HEK293 (cell line): ENCODE measurements at regions not wholly inside any gene's neighbourhood (a gene's known extent, or its start where the extent isn't known, plus 50 kb on each side); places are given as distances from the start of the nearest gene placed in this dataset.

Source experiments
- CTCF ChIA-PET: fragments of 350-600 bp; formaldehyde crosslinking; extraction: SDS; loops from one replicate; lab custom pipeline; 2021; ENCODE audit warnings: antibody characterized with exemption; lab: Yijun Ruan, JAX
- POLR2A ChIA-PET: fragments of 300-600 bp; formaldehyde crosslinking; extraction: SDS; loops from one replicate; lab custom pipeline; 2020; ENCODE audit warnings: antibody characterized with exemption, inconsistent platforms; lab: Yijun Ruan, JAX
- H3K27ac ChIP-seq: fragments of 200-500 bp; sonication (Bioruptor generic); 2 replicates; pipeline ENCODE4 v1.5.1; 2014; ENCODE audit warnings: low read depth, low read length, control low read depth, inconsistent platforms; ENCODE audit errors: extremely low read depth
- H3K36me3 ChIP-seq, 2 experiments: fragments of 200-500 bp in 1 of 2; sonication (Bioruptor generic) in 1 of 2; 1 replicate in 1 of 2; 2 replicates in 1 of 2; pipeline ENCODE4 v1.5.1; 2014 to 2017; ENCODE audit warnings: inconsistent platforms in 2 of 2, low read length in 2 of 2; ENCODE audit not compliant: control insufficient read depth in 2 of 2, insufficient read depth in 1 of 2
- H3K4me1 ChIP-seq: fragments of 200-500 bp; sonication (Bioruptor generic); 2 replicates; pipeline ENCODE4 v1.5.1; 2014; ENCODE audit warnings: mild to moderate bottlenecking, low read length, inconsistent platforms; ENCODE audit not compliant: control insufficient read depth, insufficient read depth
- H3K4me3 ChIP-seq: 2 replicates; pipeline ENCODE4 v1.5.1; 2011; ENCODE audit warnings: low read depth, mild to moderate bottlenecking, control low read depth, low read length, moderate library complexity
- H3K9me3 ChIP-seq: fragments of 200-500 bp; sonication (Bioruptor generic); 2 replicates; pipeline ENCODE4 v1.5.1; 2014; ENCODE audit warnings: low read depth, low read length, inconsistent platforms; ENCODE audit not compliant: control insufficient read depth, insufficient read depth
- BCL11A ChIP-seq: fragments of 450-650 bp; formaldehyde crosslinking; IDR thresholded peaks from 2 replicates; pipeline ENCODE4 v1.5.1; 2016; ENCODE audit warnings: low read depth, missing biosample characterization, missing genetic modification characterization
- CTCF ChIP-seq: fragments of 450-650 bp; formaldehyde crosslinking; IDR thresholded peaks from 2 replicates; pipeline ENCODE4 v1.5.1; 2016; ENCODE audit warnings: missing biosample characterization, missing genetic modification characterization
- HOXA7 ChIP-seq: sonication (generic); formaldehyde crosslinking; IDR thresholded peaks from 2 replicates; pipeline ENCODE4 v1.8.1; 2022; ENCODE audit warnings: missing genetic modification reagents, borderline replicate concordance
- INSM2 ChIP-seq: fragments of 450-650 bp; formaldehyde crosslinking; IDR thresholded peaks from 2 replicates; pipeline ENCODE4 v1.5.1; 2016; ENCODE audit warnings: missing biosample characterization, missing genetic modification characterization
- KLF17 ChIP-seq: fragments of 450-650 bp; formaldehyde crosslinking; IDR thresholded peaks from 2 replicates; pipeline ENCODE4 v1.5.1; 2016; ENCODE audit warnings: missing biosample characterization, missing genetic modification characterization
- PRDM6 ChIP-seq: fragments of 450-650 bp; formaldehyde crosslinking; IDR thresholded peaks from 2 replicates; pipeline ENCODE4 v1.5.1; 2017; ENCODE audit warnings: missing biosample characterization, missing genetic modification characterization
- YY1 ChIP-seq: fragments of 450-650 bp; formaldehyde crosslinking; IDR thresholded peaks from 2 replicates; pipeline ENCODE4 v1.5.1; 2018; ENCODE audit warnings: missing biosample characterization, missing genetic modification characterization
- YY2 ChIP-seq: fragments of 450-650 bp; formaldehyde crosslinking; IDR thresholded peaks from 2 replicates; pipeline ENCODE4 v1.5.1; 2016; ENCODE audit warnings: missing biosample characterization, missing genetic modification characterization
- ZBTB49 ChIP-seq: fragments of 450-650 bp; formaldehyde crosslinking; IDR thresholded peaks from 2 replicates; pipeline ENCODE4 v1.5.1; 2016; ENCODE audit warnings: missing biosample characterization, missing genetic modification characterization, low read depth
- ZFP37 ChIP-seq: fragments of 450-650 bp; formaldehyde crosslinking; IDR thresholded peaks from 2 replicates; pipeline ENCODE4 v1.5.1; 2016; ENCODE audit warnings: missing biosample characterization, missing genetic modification characterization
- ZNF138 ChIP-seq: fragments of 450-650 bp; formaldehyde crosslinking; IDR thresholded peaks from 2 replicates; pipeline ENCODE4 v1.5.1; 2016; ENCODE audit warnings: missing biosample characterization, missing genetic modification characterization, borderline replicate concordance
- ZNF140 ChIP-seq: fragments of 450-650 bp; formaldehyde crosslinking; IDR thresholded peaks from 2 replicates; pipeline ENCODE4 v1.5.1; 2016; ENCODE audit warnings: missing biosample characterization, missing genetic modification characterization
- ZNF19 ChIP-seq: fragments of 450-650 bp; formaldehyde crosslinking; IDR thresholded peaks from 2 replicates; pipeline ENCODE4; 2016; ENCODE audit warnings: missing biosample characterization, missing genetic modification characterization, low read depth
- ZNF202 ChIP-seq: fragments of 450-650 bp; formaldehyde crosslinking; IDR thresholded peaks from 2 replicates; pipeline ENCODE4 v1.5.1; 2016; ENCODE audit warnings: missing biosample characterization, missing genetic modification characterization, borderline replicate concordance
- ZNF223 ChIP-seq: fragments of 450-650 bp; formaldehyde crosslinking; IDR thresholded peaks from 2 replicates; pipeline ENCODE4 v1.5.1; 2016; ENCODE audit warnings: missing biosample characterization, missing genetic modification characterization
- ZNF23 ChIP-seq: fragments of 450-650 bp; formaldehyde crosslinking; IDR thresholded peaks from 2 replicates; pipeline ENCODE4 v1.5.1; 2016; ENCODE audit warnings: missing biosample characterization, missing genetic modification characterization, borderline replicate concordance
- ZNF302 ChIP-seq: fragments of 450-650 bp; formaldehyde crosslinking; IDR thresholded peaks from 2 replicates; pipeline ENCODE4 v1.5.1; 2016; ENCODE audit warnings: missing biosample characterization, missing genetic modification characterization, low read depth
- ZNF311 ChIP-seq: fragments of 450-650 bp; formaldehyde crosslinking; IDR thresholded peaks from 2 replicates; pipeline ENCODE4 v1.5.1; 2017; ENCODE audit warnings: missing biosample characterization, missing genetic modification characterization, borderline replicate concordance
- ZNF549 ChIP-seq: fragments of 450-650 bp; IDR thresholded peaks from 2 replicates; pipeline ENCODE4 v1.5.1; 2018; ENCODE audit warnings: missing biosample characterization, missing genetic modification characterization, mild to moderate bottlenecking, inconsistent platforms, moderate library complexity
- ZNF555 ChIP-seq: fragments of 450-650 bp; formaldehyde crosslinking; conservative IDR thresholded peaks from 2 replicates; pipeline ENCODE4 v1.5.1; 2017; ENCODE audit warnings: missing biosample characterization, mild to moderate bottlenecking, missing genetic modification characterization, inconsistent platforms
- ZNF610 ChIP-seq: fragments of 450-650 bp; formaldehyde crosslinking; IDR thresholded peaks from 2 replicates; pipeline ENCODE4 v1.5.1; 2016; ENCODE audit warnings: missing biosample characterization, missing genetic modification characterization, borderline replicate concordance
- ZNF621 ChIP-seq: fragments of 450-650 bp; formaldehyde crosslinking; IDR thresholded peaks from 2 replicates; pipeline ENCODE4 v1.5.1; 2017; ENCODE audit warnings: missing biosample characterization, missing genetic modification characterization
- ZNF626 ChIP-seq: fragments of 450-650 bp; sonication (Bioruptor Pico); formaldehyde crosslinking; IDR thresholded peaks from 2 replicates; pipeline ENCODE4 v1.5.1; 2018; ENCODE audit warnings: missing biosample characterization, missing genetic modification characterization, inconsistent platforms
- ZNF639 ChIP-seq: fragments of 450-650 bp; formaldehyde crosslinking; IDR thresholded peaks from 2 replicates; pipeline ENCODE4 v1.5.1; 2016; ENCODE audit warnings: missing biosample characterization, missing genetic modification characterization

GRCh38 chr5:92470770-92471169, 1087.7 kb upstream of the ARRDC3 start:
- POLR2A ChIA-PET, result no interaction called here
- Histone ChIP-seq H3K9me3 (no peaks in the 10 kb centered on the region), H3K4me1 (no peaks in the 10 kb centered on the region), H3K27ac (no peak overlapping the region), H3K4me3 (no peak overlapping the region), H3K36me3 (no peaks in the 10 kb centered on the region)
- TF ChIP-seq ZNF140, result no peak
- TF ChIP-seq ZNF223 (tag by site-specific recombination), result no peak
- TF ChIP-seq YY2 (tag by site-specific recombination), result no peak
- no peak for TF ChIP-seq YY1
- no peak for TF ChIP-seq ZNF549 (tag by site-specific recombination)
- no peak for TF ChIP-seq ZNF302 (tag by site-specific recombination)
- CTCF ChIA-PET, result interaction anchor here (0.6 to 1.2 kb wide), 3 partner anchors 11 to 159 kb away, joined by 3 to 4 read pairs (median 3); no protein-coding TSS in a partner anchor

- POLR2A ChIA-PET, result no interaction called here
- TF ChIP-seq ZNF610 (tag by site-specific recombination) (no peak), ZNF202 (tag by site-specific recombination) (no peak), ZNF626 (tag by site-specific recombination) (no peak), ZNF311 (no peak), ZNF23 (tag by site-specific recombination) (no peak), ZNF639 (tag by site-specific recombination) (no peak), ZFP37 (tag by site-specific recombination) (no peak), PRDM6 (tag by site-specific recombination) (no peak), INSM2 (tag by site-specific recombination) (no peak), KLF17 (no peak), ZNF555 (tag by site-specific recombination) (no peak), ZBTB49 (tag by site-specific recombination) (no peak), ZNF621 (tag by site-specific recombination) (no peak), ZNF19 (tag by site-specific recombination) (no peak), HOXA7 (CRISPR knock-in tag) (no peak), BCL11A (tag by site-specific recombination) (no peak), ZNF138 (tag by site-specific recombination) (no peak), CTCF (no peak)
Observed at GRCh38 chr5:92468295-92468694, 1085.2 kb upstream of the ARRDC3 start.

More at GRCh38 chr5:92468295-92468694, 1085.2 kb upstream of the ARRDC3 start:
- Histone ChIP-seq H3K27ac (no peak overlapping the region), H3K4me1 (no peaks in the 10 kb centered on the region), H3K4me3 (no peak overlapping the region), H3K9me3 (no peaks in the 10 kb centered on the region), H3K36me3 (no peaks in the 10 kb centered on the region)
- CTCF ChIA-PET, result no interaction called here
